ENCODE measurements at regions not wholly inside any gene's neighbourhood (a gene's known extent, or its start where the extent isn't known, plus 50 kb on each side); places are given as distances from the start of the nearest gene placed in this dataset.
"Not testable (repeated sequence)": the region's sequence is repeated elsewhere in the genome, so short reads cannot be mapped to it uniquely, and the experiment has no call there.

GRCh38 chr13:44669534-44669933 is 93.4 kb upstream of the TSC22D1 start:
- H3K4me3 ChIP-seq (ENCODE audit: low read depth, low read length, poor library complexity, severe bottlenecking), result no peak overlapping the region
- H3K9me3 ChIP-seq (ENCODE audit: low read depth, low read length, poor library complexity, severe bottlenecking), result no peaks in the 10 kb centered on the region
- H3K27me3 ChIP-seq (replicated peaks; ENCODE audit: insufficient read depth, low read depth, low read length, poor library complexity), result peaks cover under 1% of the 10 kb centered on the region
- no peaks in the 10 kb centered on the region for H3K36me3 ChIP-seq (ENCODE audit: insufficient read depth, low read length, poor library complexity, severe bottlenecking)
- no peak for TF ChIP-seq CTCF (conservative IDR thresholded peaks at IDR 0.05; ENCODE audit: low read depth, low read length)
- H3K27ac ChIP-seq (ENCODE audit: low read depth, low read length, poor library complexity, severe bottlenecking), result no peak overlapping the region
- ChIA-PET CTCF (no interaction called here), POLR2A (ENCODE audit: low non-redundant PET) (no interaction called here)
- H3K4me1 ChIP-seq (ENCODE audit: insufficient read depth, low read length, poor library complexity, severe bottlenecking), result no peaks in the 10 kb centered on the region
- DNase-seq (ENCODE audit: low spot score), result no peak
- intact Hi-C loops (cut with micrococcal nuclease; ENCODE audit: unreplicated experiment), result no loop called here
- BruUV-seq (replicated peaks), result no TSS peak

GRCh38 chr13:44668688-44669087 is 92.6 kb upstream of the TSC22D1 start:
- CTCF ChIA-PET, result interaction anchor here (0.5 kb wide), 1 partner anchor 185 kb away, joined by 3 read pairs; no protein-coding TSS in a partner anchor
- H3K27me3 ChIP-seq (replicated peaks; ENCODE audit: insufficient read depth, low read depth, low read length, poor library complexity), result peaks cover 2% of the 10 kb centered on the region
- no TSS peak for BruUV-seq (replicated peaks)
- intact Hi-C loops (cut with micrococcal nuclease; ENCODE audit: unreplicated experiment), result no loop called here
- no peaks in the 10 kb centered on the region for H3K36me3 ChIP-seq (ENCODE audit: insufficient read depth, low read length, poor library complexity, severe bottlenecking)
- POLR2A ChIA-PET (ENCODE audit: low non-redundant PET), result no interaction called here
- no peaks in the 10 kb centered on the region for H3K9me3 ChIP-seq (ENCODE audit: low read depth, low read length, poor library complexity, severe bottlenecking)
- H3K4me1 ChIP-seq (ENCODE audit: insufficient read depth, low read length, poor library complexity, severe bottlenecking), result no peaks in the 10 kb centered on the region
- DNase-seq (ENCODE audit: low spot score), result no peak
- TF ChIP-seq CTCF (conservative IDR thresholded peaks at IDR 0.05; ENCODE audit: low read depth, low read length) (no peak), EZH2 (IDR thresholded peaks at IDR 0.05; ENCODE audit: borderline replicate concordance, low read depth, low read length, poor library complexity, severe bottlenecking) (no peak)
- no peak overlapping the region for H3K27ac ChIP-seq (ENCODE audit: low read depth, low read length, poor library complexity, severe bottlenecking)
- H3K4me3 ChIP-seq (ENCODE audit: low read depth, low read length, poor library complexity, severe bottlenecking), result no peak overlapping the region

GRCh38 chr13:44667943-44668342 is 91.8 kb upstream of the TSC22D1 start:
- no peak for DNase-seq (ENCODE audit: low spot score)

GRCh38 chr13:44666538-44666937 is 90.4 kb upstream of the TSC22D1 start:
- DNase-seq (ENCODE audit: low spot score); POLR2A ChIA-PET (ENCODE audit: low non-redundant PET); H3K4me3 ChIP-seq (ENCODE audit: low read depth, low read length, poor library complexity, severe bottlenecking); H3K27ac ChIP-seq (ENCODE audit: low read depth, low read length, poor library complexity, severe bottlenecking); CTCF ChIA-PET; H3K9me3 ChIP-seq (ENCODE audit: low read depth, low read length, poor library complexity, severe bottlenecking); intact Hi-C loops (cut with micrococcal nuclease; ENCODE audit: unreplicated experiment); BruUV-seq (replicated peaks); H3K36me3 ChIP-seq (ENCODE audit: insufficient read depth, low read length, poor library complexity, severe bottlenecking); H3K4me1 ChIP-seq (ENCODE audit: insufficient read depth, low read length, poor library complexity, severe bottlenecking); H3K27me3 ChIP-seq (replicated peaks; ENCODE audit: insufficient read depth, low read depth, low read length, poor library complexity): not testable (repeated sequence)

More at GRCh38 chr13:44667943-44668342, 91.8 kb upstream of the TSC22D1 start:
- TF ChIP-seq CTCF (conservative IDR thresholded peaks at IDR 0.05; ENCODE audit: low read depth, low read length), result no peak
- no peak for TF ChIP-seq EZH2 (IDR thresholded peaks at IDR 0.05; ENCODE audit: borderline replicate concordance, low read depth, low read length, poor library complexity, severe bottlenecking)
- ChIA-PET CTCF (no interaction called here), POLR2A (ENCODE audit: low non-redundant PET) (no interaction called here)
- no peak overlapping the region for H3K4me3 ChIP-seq (ENCODE audit: low read depth, low read length, poor library complexity, severe bottlenecking)
- no peak overlapping the region for H3K27ac ChIP-seq (ENCODE audit: low read depth, low read length, poor library complexity, severe bottlenecking)
- peaks cover 2% of the 10 kb centered on the region for H3K27me3 ChIP-seq (replicated peaks; ENCODE audit: insufficient read depth, low read depth, low read length, poor library complexity)
- BruUV-seq (replicated peaks), result no TSS peak
- intact Hi-C loops (cut with micrococcal nuclease; ENCODE audit: unreplicated experiment), result no loop called here
- no peaks in the 10 kb centered on the region for H3K9me3 ChIP-seq (ENCODE audit: low read depth, low read length, poor library complexity, severe bottlenecking)
- H3K36me3 ChIP-seq (ENCODE audit: insufficient read depth, low read length, poor library complexity, severe bottlenecking), result no peaks in the 10 kb centered on the region
- no peaks in the 10 kb centered on the region for H3K4me1 ChIP-seq (ENCODE audit: insufficient read depth, low read length, poor library complexity, severe bottlenecking)
